Cardiac fibroblast (primary cell): ENCODE measurements at regions not wholly inside any gene's neighbourhood (a gene's known extent, or its start where the extent isn't known, plus 50 kb on each side); places are given as distances from the start of the nearest gene placed in this dataset.
A peak's percentile ranks its signal among the peaks of the same experiment; 100 is the strongest.

Experiments
- DNase-seq, 2 donors: peaks; one replicate each; pipeline versions ENCODE4 v3.0.0 to v3.0.0-alpha.2; 2010; ENCODE audit warnings: low read depth in 2 of 2
- H3K4me3 ChIP-seq, 2 donors: replicated peaks in 1 of 2; 1 replicate in 1 of 2; 2 replicates in 1 of 2; pipeline ENCODE4 v1.5.1; 2011; ENCODE audit warnings: low read depth in 2 of 2, low read length in 2 of 2, mild to moderate bottlenecking in 2 of 2, moderate library complexity in 1 of 2
- CTCF ChIP-seq: IDR thresholded peaks from one replicate; pipeline ENCODE4 v1.5.1; 2011; ENCODE audit warnings: low read depth, mild to moderate bottlenecking, low read length, inconsistent platforms

- no peak overlapping the region for H3K4me3 ChIP-seq
- TF ChIP-seq CTCF: no peak
- no peak for DNase-seq
Measured at GRCh38 chr2:176710657-176711186, 441.5 kb downstream of the MTX2 start.

GRCh38 chr2:176725873-176726645 is 456.8 kb downstream of the MTX2 start:
- H3K4me3 ChIP-seq: no peak overlapping the region
- DNase-seq: no peak
- no peak for TF ChIP-seq CTCF

- TF ChIP-seq CTCF: no peak
- no peak for DNase-seq
- H3K4me3 ChIP-seq: no peak overlapping the region
Measured at GRCh38 chr2:176727696-176728095, 458.5 kb downstream of the MTX2 start.

- DNase-seq: peak; percentile 62 to 82
- no peak overlapping the region for H3K4me3 ChIP-seq
- TF ChIP-seq CTCF: no peak
Measured at GRCh38 chr2:176729706-176730569, 460.7 kb downstream of the MTX2 start.

GRCh38 chr2:176732780-176733179 is 463.5 kb downstream of the MTX2 start:
- no peak for DNase-seq
- no peak for TF ChIP-seq CTCF

GRCh38 chr2:176733698-176734430 is 464.6 kb downstream of the MTX2 start:
- H3K4me3 ChIP-seq: no peak overlapping the region
- no peak for TF ChIP-seq CTCF
- no peak for DNase-seq

More at GRCh38 chr2:176732780-176733179, 463.5 kb downstream of the MTX2 start:
- H3K4me3 ChIP-seq: no peak overlapping the region
